DND-41 (cell line): ENCODE measurements at regions not wholly inside any gene's neighbourhood (a gene's known extent, or its start where the extent isn't known, plus 50 kb on each side); places are given as distances from the start of the nearest gene placed in this dataset.
"Not testable (repeated sequence)": the region's sequence is repeated elsewhere in the genome, so short reads cannot be mapped to it uniquely, and the experiment has no call there.

Experiments
- ATAC-seq: fragments of 200-7000 bp; cut with Tn5 transposase; 3 replicates; pipeline ENCODE4 v1.9.1; 2021; ENCODE audit warnings: low read depth; ENCODE audit not compliant: insufficient read depth
- DNase-seq: peaks from one replicate; pipeline ENCODE4 v3.0.0-alpha.2; 2020
- H2AFZ ChIP-seq: 2 replicates; pipeline ENCODE4 v1.6.0; 2012; ENCODE audit warnings: low read depth, low read length
- H3K27ac ChIP-seq: 2 replicates; pipeline ENCODE4 v1.5.1; 2012; ENCODE audit warnings: low read length, inconsistent platforms
- H3K27me3 ChIP-seq: fragments of 200-600 bp; sonication (generic); 2 replicates; pipeline ENCODE4 v1.6.0; 2012; ENCODE audit warnings: low read length, mild to moderate bottlenecking, inconsistent platforms; ENCODE audit not compliant: insufficient read depth, poor library complexity
- H3K36me3 ChIP-seq: 2 replicates; pipeline ENCODE4 v1.5.1; 2012; ENCODE audit warnings: low read length, inconsistent platforms; ENCODE audit not compliant: insufficient read depth
- H3K4me1 ChIP-seq: 2 replicates; pipeline ENCODE4 v1.5.1; 2012; ENCODE audit warnings: mild to moderate bottlenecking, low read length; ENCODE audit not compliant: insufficient read depth
- H3K4me2 ChIP-seq: 2 replicates; pipeline ENCODE4 v1.6.0; 2012; ENCODE audit warnings: mild to moderate bottlenecking, moderate library complexity, low read length, inconsistent platforms; ENCODE audit not compliant: insufficient read depth
- H3K4me3 ChIP-seq, 2 experiments: fragments of 200-600 bp in 1 of 2; shearing (Covaris generic) in 1 of 2; 2 replicates each; pipeline ENCODE4 v1.5.1; 2012 to 2016; ENCODE audit warnings: inconsistent platforms in 2 of 2, low read length in 2 of 2, mild to moderate bottlenecking in 2 of 2, low read depth in 1 of 2, moderate library complexity in 1 of 2
- H3K79me2 ChIP-seq: 2 replicates; pipeline ENCODE4 v1.6.0; 2012; ENCODE audit warnings: low read length, inconsistent platforms; ENCODE audit not compliant: insufficient read depth
- H3K9ac ChIP-seq: 2 replicates; pipeline ENCODE4 v1.6.0; 2012; ENCODE audit warnings: low read depth, mild to moderate bottlenecking, inconsistent platforms, low read length, moderate library complexity
- H3K9me3 ChIP-seq: 2 replicates; pipeline ENCODE4 v1.5.1; 2012; ENCODE audit warnings: low read length, moderate library complexity, mild to moderate bottlenecking, inconsistent platforms; ENCODE audit not compliant: insufficient read depth, severe bottlenecking
- H4K20me1 ChIP-seq: 2 replicates; pipeline ENCODE4 v1.6.0; 2012; ENCODE audit warnings: low read length; ENCODE audit not compliant: insufficient read depth
- EZH2 ChIP-seq: IDR thresholded peaks from 3 replicates; pipeline ENCODE4 v1.6.1; 2012; ENCODE audit warnings: borderline replicate concordance, low read depth, mild to moderate bottlenecking, moderate library complexity, low read length, inconsistent platforms; ENCODE audit not compliant: severe bottlenecking
- TF ChIP-seq, protein P1 (sequence below): IDR thresholded peaks from 2 replicates; pipeline ENCODE4 v1.5.1; 2012; ENCODE audit warnings: borderline replicate concordance, low read length, moderate library complexity, mild to moderate bottlenecking; ENCODE audit not compliant: poor library complexity, severe bottlenecking; ENCODE audit errors: extremely low read depth

DNA sequence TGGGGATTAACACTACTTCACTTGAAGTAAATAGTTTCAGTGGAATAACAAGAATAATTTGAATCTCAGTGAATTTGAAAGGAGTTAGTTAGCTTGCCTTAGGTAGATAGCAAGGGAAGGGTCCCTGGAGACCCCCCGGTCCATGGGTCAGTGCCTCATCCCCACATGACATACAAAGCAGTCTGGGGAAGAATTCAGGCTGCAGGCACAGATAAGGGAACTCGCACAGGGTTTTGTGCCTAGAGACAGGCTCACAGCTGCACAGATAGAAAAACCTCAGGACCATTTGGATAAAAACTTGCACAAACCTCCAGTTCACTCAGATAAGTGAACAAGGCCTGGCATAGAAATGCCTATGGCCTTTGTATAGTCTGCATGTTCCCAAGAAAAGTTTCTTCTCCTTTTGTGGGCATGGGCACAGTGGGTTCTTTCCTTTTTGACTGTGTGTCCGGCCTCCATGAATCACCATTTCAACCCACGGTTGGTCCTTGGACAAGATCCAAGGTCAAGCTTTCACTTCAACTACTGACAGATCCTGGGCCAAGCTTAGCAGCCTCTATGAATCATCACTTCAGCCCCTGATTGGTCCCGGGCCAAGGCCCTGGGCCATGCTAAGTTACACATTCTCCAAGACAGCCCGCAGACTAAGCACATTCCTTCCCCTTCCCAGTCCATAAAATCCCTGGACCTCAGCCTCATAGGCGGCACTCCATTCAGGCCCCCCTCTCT lies 108.3 kb upstream of the KLHL4 start:
- Histone ChIP-seq H3K9ac (no peak overlapping the region), H3K79me2 (no peaks in the 10 kb centered on the region), H3K27ac (no peak overlapping the region), H3K36me3 (no peaks in the 10 kb centered on the region), H3K4me3 (no peak overlapping the region), H3K27me3 (no peaks in the 10 kb centered on the region), H2AFZ (no peak overlapping the region), H3K4me1 (no peaks in the 10 kb centered on the region), H3K9me3 (no peaks in the 10 kb centered on the region), H3K4me2 (no peak overlapping the region), H4K20me1 (no peaks in the 10 kb centered on the region)
- no peak for DNase-seq
- no peak for TF ChIP-seq EZH2
- TF ChIP-seq, protein P1, sequence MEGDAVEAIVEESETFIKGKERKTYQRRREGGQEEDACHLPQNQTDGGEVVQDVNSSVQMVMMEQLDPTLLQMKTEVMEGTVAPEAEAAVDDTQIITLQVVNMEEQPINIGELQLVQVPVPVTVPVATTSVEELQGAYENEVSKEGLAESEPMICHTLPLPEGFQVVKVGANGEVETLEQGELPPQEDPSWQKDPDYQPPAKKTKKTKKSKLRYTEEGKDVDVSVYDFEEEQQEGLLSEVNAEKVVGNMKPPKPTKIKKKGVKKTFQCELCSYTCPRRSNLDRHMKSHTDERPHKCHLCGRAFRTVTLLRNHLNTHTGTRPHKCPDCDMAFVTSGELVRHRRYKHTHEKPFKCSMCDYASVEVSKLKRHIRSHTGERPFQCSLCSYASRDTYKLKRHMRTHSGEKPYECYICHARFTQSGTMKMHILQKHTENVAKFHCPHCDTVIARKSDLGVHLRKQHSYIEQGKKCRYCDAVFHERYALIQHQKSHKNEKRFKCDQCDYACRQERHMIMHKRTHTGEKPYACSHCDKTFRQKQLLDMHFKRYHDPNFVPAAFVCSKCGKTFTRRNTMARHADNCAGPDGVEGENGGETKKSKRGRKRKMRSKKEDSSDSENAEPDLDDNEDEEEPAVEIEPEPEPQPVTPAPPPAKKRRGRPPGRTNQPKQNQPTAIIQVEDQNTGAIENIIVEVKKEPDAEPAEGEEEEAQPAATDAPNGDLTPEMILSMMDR = no peak
- no peak for ATAC-seq

DNA sequence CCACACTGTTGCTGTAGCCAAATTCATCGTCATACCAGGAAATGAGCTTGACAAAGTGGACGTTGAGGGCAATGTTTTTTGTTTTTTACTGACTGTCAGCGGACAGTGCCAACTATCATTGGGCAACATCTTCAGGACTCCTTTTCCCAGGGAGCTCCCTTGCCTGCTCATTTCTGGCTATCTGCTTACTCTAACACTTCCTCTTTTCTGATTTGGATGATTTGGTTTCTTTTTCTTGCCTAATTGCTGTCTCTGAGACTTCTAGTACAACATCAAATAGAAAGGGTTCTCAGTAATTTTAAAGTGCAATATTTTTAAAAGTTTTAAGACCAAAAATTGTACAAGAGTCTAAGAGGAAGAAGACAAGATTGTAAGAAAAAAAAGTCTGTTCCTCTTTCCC lies 92.0 kb upstream of the KLHL4 start:
- ATAC-seq (no peak), DNase-seq (no peak)
- H3K9ac ChIP-seq = no peak overlapping the region
- no peaks in the 10 kb centered on the region for H3K27me3 ChIP-seq
- no peaks in the 10 kb centered on the region for H3K9me3 ChIP-seq
- no peak overlapping the region for H3K4me2 ChIP-seq
- no peak overlapping the region for H3K27ac ChIP-seq
- no peak overlapping the region for H2AFZ ChIP-seq
- H3K4me3 ChIP-seq = no peak overlapping the region
- no peaks in the 10 kb centered on the region for H3K4me1 ChIP-seq
- no peaks in the 10 kb centered on the region for H3K79me2 ChIP-seq
- no peaks in the 10 kb centered on the region for H4K20me1 ChIP-seq
- no peak for TF ChIP-seq EZH2
- TF ChIP-seq, protein P1 = no peak
- H3K36me3 ChIP-seq = no peaks in the 10 kb centered on the region

DNA sequence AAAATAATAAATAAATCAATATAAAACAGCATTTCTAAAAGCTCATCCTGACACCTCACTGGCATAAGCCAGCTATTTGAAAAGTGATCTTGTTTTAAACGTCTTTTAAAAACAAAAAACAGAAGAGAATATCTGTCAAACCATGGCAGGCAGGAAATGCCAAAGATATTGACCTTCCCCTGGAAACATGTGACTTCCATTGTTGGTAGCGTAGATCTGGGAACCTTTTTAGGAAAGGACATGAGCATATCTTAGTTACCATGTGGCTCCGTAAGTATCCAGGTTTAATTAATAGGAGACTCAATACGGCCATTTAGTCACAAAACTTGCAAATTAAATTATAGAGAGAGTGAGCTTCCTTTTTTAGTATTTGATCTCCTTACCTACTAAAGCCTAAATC lies 83.0 kb upstream of the KLHL4 start:
- DNase-seq (no peak), ATAC-seq (no peak)
- TF ChIP-seq EZH2 = no peak
- TF ChIP-seq, protein P1 = no peak
- H3K27me3 ChIP-seq = no peaks in the 10 kb centered on the region
- no peak overlapping the region for H2AFZ ChIP-seq
- no peak overlapping the region for H3K4me3 ChIP-seq
- H3K79me2 ChIP-seq = no peaks in the 10 kb centered on the region
- no peak overlapping the region for H3K4me2 ChIP-seq
- H3K27ac ChIP-seq = no peak overlapping the region
- no peaks in the 10 kb centered on the region for H3K4me1 ChIP-seq
- H3K9me3 ChIP-seq = no peaks in the 10 kb centered on the region
- no peaks in the 10 kb centered on the region for H4K20me1 ChIP-seq
- no peak overlapping the region for H3K9ac ChIP-seq
- H3K36me3 ChIP-seq = no peaks in the 10 kb centered on the region

DNA sequence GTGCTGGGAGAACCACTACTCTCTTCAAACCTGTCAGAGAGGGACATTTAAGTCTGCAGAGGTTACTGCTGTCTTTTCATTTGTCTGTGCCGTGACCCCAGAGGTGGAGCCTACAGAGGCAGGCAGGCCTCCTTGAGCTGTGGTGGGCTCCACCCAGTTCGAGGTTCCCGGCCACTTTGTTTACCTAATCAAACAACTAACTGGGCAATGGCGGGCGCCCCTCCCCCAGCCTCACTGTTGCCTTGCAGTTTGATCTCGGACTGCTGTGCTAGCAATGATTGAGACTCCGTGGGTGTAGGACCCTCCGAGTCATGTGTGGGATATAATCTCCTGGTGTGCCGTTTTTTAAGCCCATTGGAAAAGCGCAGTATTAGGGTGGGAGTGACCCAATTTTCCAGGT lies 69.0 kb upstream of the KLHL4 start:
- not testable (repeated sequence) for H3K27ac ChIP-seq, H3K36me3 ChIP-seq, DNase-seq, H3K9ac ChIP-seq, H3K4me3 ChIP-seq, ATAC-seq, H2AFZ ChIP-seq, H4K20me1 ChIP-seq, H3K79me2 ChIP-seq, H3K27me3 ChIP-seq, H3K4me2 ChIP-seq, H3K4me1 ChIP-seq, H3K9me3 ChIP-seq

DNA sequence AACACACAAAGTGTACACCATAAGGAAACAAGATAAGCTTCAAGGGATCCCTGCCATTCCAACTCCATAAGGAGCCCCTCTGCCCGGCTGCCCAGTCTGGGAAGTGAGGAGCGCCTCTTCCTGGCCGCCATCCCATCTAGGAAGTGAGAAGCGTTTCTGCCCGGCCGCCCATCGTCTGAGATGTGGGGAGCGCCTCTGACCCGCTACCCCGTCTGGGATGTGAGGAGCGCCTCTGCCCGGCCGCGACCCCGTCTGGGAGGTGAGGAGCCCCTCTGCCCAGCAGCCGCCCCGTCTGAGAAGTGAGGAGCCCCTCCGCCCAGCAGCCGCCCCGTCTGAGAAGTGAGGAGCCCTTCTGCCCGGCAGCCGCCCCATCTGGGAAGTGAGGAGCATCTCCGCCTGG lies 51.8 kb upstream of the KLHL4 start:
- not testable (repeated sequence) for H3K9ac ChIP-seq, H3K27me3 ChIP-seq, H4K20me1 ChIP-seq, H3K36me3 ChIP-seq, H3K27ac ChIP-seq, H3K79me2 ChIP-seq, H2AFZ ChIP-seq, ATAC-seq, H3K9me3 ChIP-seq, H3K4me2 ChIP-seq, H3K4me3 ChIP-seq, DNase-seq
- H3K4me1 ChIP-seq = peaks cover 29% of the 10 kb centered on the region; the same call in 1 of the 2 replicates
